Lower leg skin (tissue), 4 donors: ENCODE measurements at regions not wholly inside any gene's neighbourhood (a gene's known extent, or its start where the extent isn't known, plus 50 kb on each side); places are given as distances from the start of the nearest gene placed in this dataset.

ENCODE experiments used
- DNase-seq, 2 donors: peaks; one replicate each; pipeline ENCODE4 v3.0.0-alpha.2; 2019; ENCODE audit warnings: low spot score in 2 of 2
- H3K4me3 ChIP-seq: fragments of 200-600 bp; sonication (generic); 2 replicates; pipeline ENCODE4 v1.5.1; 2017; ENCODE audit warnings: mild to moderate bottlenecking, low read depth; ENCODE audit not compliant: poor library complexity, severe bottlenecking
- POLR2A ChIP-seq, 2 donors: fragments of 450-650 bp; IDR thresholded peaks; one replicate each; pipeline ENCODE4 v1.6.1; 2016 to 2017; ENCODE audit warnings: antibody characterized with exemption in 2 of 2, mild to moderate bottlenecking in 1 of 2, moderate library complexity in 1 of 2
- WGBS, 2 donors: methylation state at CpG; one replicate each; pipeline ENCODE4 v1.1.5; 2018; 5-methylcytosine and 5-hydroxymethylcytosine counted together
- intact Hi-C: fragments of 100-400 bp; cut with DNase I; formaldehyde crosslinking; loops from one replicate; pipeline ENCODE4 v1.15.0; 2023; ENCODE audit warnings: low total_unique reads
- TF ChIP-seq, protein P1 (sequence below), 3 donors: fragments of 450-650 bp; IDR thresholded peaks; one replicate each; pipeline ENCODE4 v1.5.1; 2016; ENCODE audit warnings: antibody characterized with exemption in 3 of 3, mild to moderate bottlenecking in 3 of 3, moderate library complexity in 2 of 3

DNA sequence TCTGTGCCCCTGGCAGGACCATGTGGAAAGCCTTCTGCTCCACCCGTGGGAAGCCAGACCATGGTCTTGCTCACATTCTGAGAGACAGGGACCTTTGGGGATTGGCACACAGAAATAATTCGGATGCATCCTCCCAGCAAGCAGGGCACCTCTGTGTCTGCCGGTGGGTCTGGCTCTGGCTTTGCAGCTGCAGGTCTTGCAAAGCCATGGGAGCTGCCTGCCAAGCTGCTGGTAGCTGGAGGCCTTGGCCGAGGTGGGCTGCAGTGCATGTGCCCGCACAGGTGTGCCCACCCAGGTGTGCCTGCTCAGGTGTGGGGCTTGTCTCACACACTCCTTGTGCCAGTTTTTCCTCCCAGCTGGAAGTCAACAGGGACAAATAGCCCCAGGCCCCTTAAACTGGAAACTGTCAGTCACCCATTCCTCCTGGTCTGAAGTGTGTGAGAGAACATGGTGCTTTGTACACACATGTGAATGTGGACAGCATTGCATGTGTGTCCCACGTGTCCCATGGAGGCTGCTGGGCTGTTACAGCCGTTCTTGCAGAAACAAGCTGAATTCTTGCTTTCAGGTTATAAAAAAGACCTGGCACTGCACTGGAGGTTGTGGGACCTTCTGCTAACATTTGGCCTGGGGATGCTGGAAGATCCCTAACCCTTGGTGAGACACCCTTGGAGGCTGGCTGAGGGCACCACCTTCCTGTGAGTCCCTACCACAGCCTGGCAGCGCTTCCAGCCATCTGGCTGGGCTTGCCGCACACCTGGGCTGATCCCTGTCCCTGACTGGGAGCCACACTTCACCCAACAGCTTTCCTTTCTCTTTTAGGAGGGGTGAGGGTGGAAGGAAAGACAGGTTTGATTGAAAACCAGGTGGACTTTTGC, 54.9 kb upstream of the SMOC2 start:
- H3K4me3 ChIP-seq = no peak overlapping the region
- WGBS, 2 donors = 44 to 50% methylated on average over 7 to 9 of the region's 9 CpGs
- DNase-seq = no peak
- TF ChIP-seq, protein P1, sequence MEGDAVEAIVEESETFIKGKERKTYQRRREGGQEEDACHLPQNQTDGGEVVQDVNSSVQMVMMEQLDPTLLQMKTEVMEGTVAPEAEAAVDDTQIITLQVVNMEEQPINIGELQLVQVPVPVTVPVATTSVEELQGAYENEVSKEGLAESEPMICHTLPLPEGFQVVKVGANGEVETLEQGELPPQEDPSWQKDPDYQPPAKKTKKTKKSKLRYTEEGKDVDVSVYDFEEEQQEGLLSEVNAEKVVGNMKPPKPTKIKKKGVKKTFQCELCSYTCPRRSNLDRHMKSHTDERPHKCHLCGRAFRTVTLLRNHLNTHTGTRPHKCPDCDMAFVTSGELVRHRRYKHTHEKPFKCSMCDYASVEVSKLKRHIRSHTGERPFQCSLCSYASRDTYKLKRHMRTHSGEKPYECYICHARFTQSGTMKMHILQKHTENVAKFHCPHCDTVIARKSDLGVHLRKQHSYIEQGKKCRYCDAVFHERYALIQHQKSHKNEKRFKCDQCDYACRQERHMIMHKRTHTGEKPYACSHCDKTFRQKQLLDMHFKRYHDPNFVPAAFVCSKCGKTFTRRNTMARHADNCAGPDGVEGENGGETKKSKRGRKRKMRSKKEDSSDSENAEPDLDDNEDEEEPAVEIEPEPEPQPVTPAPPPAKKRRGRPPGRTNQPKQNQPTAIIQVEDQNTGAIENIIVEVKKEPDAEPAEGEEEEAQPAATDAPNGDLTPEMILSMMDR (IDR thresholded peaks at IDR 0.05) = no peak
- TF ChIP-seq POLR2A (IDR thresholded peaks at IDR 0.05) = no peak
- intact Hi-C loops = no loop called here

DNA sequence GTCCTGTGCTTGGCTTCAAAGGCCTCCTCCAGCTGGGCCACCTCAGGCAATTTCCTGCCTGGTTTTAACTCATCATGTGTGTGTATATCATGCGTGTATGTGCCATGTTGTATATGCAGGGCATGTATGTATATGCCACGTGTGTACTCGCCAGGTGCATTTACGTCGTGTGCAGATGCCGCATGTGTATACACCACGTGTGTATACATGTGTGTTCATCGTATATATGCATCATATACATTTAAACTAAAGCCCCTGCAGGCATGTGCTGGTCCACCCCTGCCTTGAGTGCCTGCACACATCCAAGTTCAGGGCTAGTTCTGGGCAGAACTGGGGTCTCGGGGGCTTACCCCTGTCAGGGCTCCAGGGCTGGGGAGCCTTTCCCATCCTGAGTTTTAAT, 54.0 kb upstream of the SMOC2 start:
- H3K4me3 ChIP-seq = no peak overlapping the region
- intact Hi-C loops = no loop called here
- no peak for TF ChIP-seq POLR2A (IDR thresholded peaks at IDR 0.05)
- TF ChIP-seq, protein P1 (IDR thresholded peaks at IDR 0.05) = no peak
- DNase-seq = no peak
- WGBS, 2 donors = 84 to 89% methylated on average over 9 of the region's 9 CpGs

DNA sequence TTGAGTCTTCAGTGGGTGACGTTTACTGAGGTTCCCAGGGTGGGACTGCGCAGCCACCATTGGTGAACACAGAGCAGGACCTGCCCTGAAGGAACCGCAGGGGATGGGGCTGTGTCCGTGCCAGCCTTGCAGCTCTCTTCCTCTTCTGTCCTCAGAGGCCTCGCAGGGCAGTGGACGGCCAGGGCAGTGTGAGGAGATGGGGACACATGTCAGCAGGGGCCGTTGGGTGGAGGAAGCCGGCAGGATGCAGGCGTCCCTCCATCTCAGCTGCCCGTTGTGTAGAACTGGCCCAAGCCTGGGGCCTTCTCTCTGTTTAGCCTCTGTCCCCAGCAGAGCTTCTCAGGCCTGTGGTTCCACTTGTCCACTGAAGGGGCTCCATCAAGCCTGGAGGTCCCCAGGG, 53.6 kb upstream of the SMOC2 start:
- TF ChIP-seq, protein P1 (IDR thresholded peaks at IDR 0.05) = no peak
- H3K4me3 ChIP-seq = no peak overlapping the region
- no peak for DNase-seq
- intact Hi-C loops = no loop called here
- WGBS, 2 donors = 83 to 91% methylated on average over 9 to 10 of the region's 10 CpGs

DNA sequence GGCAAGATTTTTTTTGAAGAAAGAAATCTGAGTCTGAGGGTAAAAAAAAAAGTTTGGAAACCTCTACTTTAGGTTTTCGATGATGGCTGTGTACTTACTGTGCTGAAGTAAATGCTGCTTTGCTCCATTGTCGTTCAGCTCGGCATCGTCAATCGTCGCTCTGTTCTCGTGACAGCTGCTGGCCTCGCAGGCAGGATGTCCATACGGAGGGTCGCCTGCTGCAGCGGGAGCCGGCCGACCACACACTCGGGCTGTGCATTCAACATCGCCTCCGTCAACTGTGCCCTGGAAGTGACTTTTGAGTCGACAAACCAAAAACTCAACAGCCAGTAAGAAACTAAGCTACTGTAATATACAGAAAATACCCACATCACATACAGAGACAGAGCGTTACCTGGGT, 53.1 kb upstream of the SMOC2 start:
- intact Hi-C loops = no loop called here
- no peak overlapping the region for H3K4me3 ChIP-seq
- no peak for TF ChIP-seq POLR2A (IDR thresholded peaks at IDR 0.05)
- TF ChIP-seq, protein P1 (IDR thresholded peaks at IDR 0.05) = no peak
- DNase-seq = no peak
- 85 to 96% methylated on average over 18 of the region's 18 CpGs for WGBS, 2 donors

DNA sequence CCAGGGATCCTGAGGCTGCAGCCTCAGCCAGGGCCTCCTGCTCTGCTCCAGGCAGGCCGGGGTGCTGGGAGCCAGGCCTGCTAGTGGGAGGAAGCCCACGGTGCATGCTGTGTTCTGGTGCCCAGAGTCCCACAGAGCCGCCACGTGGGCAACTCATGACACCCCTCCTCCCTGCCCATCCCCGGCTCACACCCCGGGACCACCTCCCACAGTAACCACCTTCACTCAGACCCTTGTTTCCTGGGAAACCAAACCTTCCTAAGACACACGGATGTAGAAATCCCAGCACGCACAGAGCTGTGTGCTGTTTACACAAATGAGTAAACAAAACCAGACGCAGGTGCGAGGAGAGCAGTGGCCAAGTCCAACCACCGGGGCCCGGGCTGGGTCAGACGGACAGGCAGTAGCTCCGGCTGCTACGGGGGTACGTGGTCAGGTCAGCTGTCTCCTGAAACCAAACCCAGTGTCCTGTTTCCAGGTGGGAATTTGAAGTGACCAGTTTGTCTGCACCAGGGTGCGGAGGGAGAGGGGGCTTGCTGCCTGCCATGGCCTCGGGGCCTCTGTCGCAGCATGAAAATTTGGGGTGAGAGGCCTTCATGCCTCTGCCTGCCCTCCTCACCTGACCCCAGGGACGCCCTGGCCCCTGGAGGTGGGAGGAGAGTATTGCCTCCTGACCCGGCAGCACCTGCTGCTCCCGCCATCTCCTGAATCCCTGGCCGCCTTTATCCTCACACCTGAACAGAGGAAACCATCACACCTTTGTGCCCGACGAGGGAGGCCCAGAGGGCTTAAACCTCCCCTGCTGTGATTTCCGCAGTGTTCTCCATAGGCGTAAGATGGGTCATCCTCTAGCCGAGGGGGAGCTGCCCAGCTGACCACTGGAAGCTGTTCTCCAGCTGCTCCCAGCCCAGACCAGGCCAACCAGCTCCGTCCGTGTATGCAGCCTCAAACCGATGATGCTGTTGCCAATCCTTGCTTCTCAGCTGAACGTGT, 52.0 kb upstream of the SMOC2 start:
- DNase-seq = no peak
- no peak overlapping the region for H3K4me3 ChIP-seq
- 85 to 87% methylated on average over 30 to 32 of the region's 32 CpGs for WGBS, 2 donors
- intact Hi-C loops = no loop called here
- TF ChIP-seq, protein P1 (IDR thresholded peaks at IDR 0.05) = no peak
- TF ChIP-seq POLR2A (IDR thresholded peaks at IDR 0.05) = no peak
